ENCODE measurements at regions not wholly inside any gene's neighbourhood (a gene's known extent, or its start where the extent isn't known, plus 50 kb on each side); places are given as distances from the start of the nearest gene placed in this dataset.
"Not testable (repeated sequence)": the region's sequence is repeated elsewhere in the genome, so short reads cannot be mapped to it uniquely, and the experiment has no call there.

DNA sequence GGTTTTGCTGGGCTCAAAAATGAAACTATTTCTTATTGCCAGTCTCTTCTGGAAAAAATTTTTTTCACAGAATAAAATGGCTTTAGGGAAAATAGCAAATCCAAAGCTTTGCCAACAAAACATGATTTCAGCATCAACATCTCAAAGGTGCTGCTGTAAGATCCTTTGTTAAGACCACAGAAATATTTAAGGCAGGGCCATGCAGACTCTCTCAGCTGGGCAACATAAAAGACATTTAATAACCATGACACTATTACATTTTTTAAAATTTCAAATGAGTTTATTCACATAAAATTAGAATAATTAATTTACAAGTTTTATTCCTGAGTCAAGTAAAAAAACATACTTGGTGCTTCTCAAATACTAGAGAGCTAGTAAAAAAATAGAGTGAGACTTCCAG is 527.1 kb upstream of the DPPA4 start:
- H3K27ac ChIP-seq: no peak overlapping the region
- FAIRE-seq: no peak

DNA sequence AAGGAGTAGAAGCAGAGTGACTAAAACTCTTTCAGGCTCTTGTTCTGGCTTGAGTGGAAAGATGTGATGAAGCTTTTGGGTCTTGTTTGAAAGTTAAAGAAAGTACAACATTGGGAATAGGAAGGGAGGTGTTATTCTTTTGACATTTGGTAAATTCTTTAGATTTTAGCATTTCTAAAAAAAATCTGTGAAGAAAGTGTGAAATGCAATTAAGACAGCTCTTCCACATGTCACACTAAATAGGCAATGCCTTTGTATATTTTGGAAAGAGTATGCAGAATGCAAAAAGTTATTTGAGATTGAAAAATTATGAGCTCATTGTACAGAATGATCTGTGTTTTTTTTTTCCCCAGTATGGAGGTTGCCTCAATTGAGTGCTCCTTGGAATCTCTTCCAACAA is 532.2 kb upstream of the DPPA4 start:
- Histone ChIP-seq H3K36me3 (no peaks in the 10 kb centered on the region), H3K4me1 (no peaks in the 10 kb centered on the region), H3K27ac (no peak overlapping the region), H3K4me3 (no peak overlapping the region), H3K27me3 (no peaks in the 10 kb centered on the region), H3K9me3 (no peaks in the 10 kb centered on the region)
- DNase-seq (no peak), FAIRE-seq (no peak), ATAC-seq (no peak)
- TF ChIP-seq, protein P1, sequence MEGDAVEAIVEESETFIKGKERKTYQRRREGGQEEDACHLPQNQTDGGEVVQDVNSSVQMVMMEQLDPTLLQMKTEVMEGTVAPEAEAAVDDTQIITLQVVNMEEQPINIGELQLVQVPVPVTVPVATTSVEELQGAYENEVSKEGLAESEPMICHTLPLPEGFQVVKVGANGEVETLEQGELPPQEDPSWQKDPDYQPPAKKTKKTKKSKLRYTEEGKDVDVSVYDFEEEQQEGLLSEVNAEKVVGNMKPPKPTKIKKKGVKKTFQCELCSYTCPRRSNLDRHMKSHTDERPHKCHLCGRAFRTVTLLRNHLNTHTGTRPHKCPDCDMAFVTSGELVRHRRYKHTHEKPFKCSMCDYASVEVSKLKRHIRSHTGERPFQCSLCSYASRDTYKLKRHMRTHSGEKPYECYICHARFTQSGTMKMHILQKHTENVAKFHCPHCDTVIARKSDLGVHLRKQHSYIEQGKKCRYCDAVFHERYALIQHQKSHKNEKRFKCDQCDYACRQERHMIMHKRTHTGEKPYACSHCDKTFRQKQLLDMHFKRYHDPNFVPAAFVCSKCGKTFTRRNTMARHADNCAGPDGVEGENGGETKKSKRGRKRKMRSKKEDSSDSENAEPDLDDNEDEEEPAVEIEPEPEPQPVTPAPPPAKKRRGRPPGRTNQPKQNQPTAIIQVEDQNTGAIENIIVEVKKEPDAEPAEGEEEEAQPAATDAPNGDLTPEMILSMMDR (IDR thresholded peaks at IDR 0.05): no peak
- intact Hi-C loops (cut with DNase I): no loop called here

More for the DNA sequence above, 527.1 kb upstream of the DPPA4 start:
- ATAC-seq (no peak), DNase-seq (no peak)
- no peaks in the 10 kb centered on the region for H3K4me1 ChIP-seq
- no peaks in the 10 kb centered on the region for H3K36me3 ChIP-seq
- TF ChIP-seq, protein P1 (IDR thresholded peaks at IDR 0.05): no peak
- no peaks in the 10 kb centered on the region for H3K9me3 ChIP-seq
- no peaks in the 10 kb centered on the region for H3K27me3 ChIP-seq
- intact Hi-C loops (cut with DNase I): no loop called here
- no peak overlapping the region for H3K4me3 ChIP-seq

DNA sequence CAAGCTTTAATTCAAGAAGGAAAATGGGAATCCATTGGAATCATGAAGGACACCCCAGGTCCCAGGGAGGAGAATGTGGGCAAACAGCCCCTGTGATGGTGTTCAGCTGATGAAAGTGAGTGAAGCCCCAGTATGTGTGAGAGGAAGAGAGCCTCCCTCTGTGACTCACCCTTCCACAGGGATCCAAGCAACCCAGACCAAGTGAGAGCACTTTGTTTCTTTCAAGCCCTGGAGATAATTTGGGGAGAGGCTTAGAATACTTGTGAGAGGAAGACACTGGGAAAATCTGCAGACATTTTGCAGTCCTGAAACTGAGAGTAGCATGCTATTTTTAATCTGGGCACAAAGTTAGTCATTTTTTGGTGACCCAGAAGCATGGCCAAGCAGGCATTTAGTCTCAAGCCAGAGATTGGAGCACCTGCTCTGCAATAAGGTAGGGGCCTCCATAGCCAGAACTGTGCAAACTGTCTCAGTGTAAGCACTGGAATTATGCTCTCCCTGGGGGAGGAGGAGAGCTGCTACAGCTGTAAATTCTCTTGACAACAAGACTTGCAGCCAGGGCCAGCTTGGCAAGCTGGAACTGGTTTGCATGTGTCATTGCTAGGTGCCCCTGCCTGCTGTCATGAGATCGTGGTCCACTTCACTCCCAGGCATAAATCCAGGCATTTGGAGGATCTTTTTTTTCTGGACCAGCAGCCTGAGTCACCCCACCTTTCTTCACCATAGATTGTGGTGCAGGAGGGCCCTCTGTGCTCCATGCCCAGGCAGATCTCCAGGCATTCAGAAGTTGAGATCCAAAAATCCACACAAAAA is 537.8 kb upstream of the DPPA4 start:
- TF ChIP-seq, protein P1 (IDR thresholded peaks at IDR 0.05): no peak
- 36 to 51% methylated on average over 1 of the region's 1 CpG for WGBS, 2 donors
- FAIRE-seq: no peak
- Histone ChIP-seq H3K27ac (no peak overlapping the region), H3K9me3 (no peaks in the 10 kb centered on the region), H3K36me3 (no peaks in the 10 kb centered on the region), H3K4me1 (no peaks in the 10 kb centered on the region), H3K27me3 (no peaks in the 10 kb centered on the region), H3K4me3 (no peak overlapping the region)
- intact Hi-C loops (cut with DNase I): no loop called here
- DNase-seq: no peak
- ATAC-seq: no peak

DNA sequence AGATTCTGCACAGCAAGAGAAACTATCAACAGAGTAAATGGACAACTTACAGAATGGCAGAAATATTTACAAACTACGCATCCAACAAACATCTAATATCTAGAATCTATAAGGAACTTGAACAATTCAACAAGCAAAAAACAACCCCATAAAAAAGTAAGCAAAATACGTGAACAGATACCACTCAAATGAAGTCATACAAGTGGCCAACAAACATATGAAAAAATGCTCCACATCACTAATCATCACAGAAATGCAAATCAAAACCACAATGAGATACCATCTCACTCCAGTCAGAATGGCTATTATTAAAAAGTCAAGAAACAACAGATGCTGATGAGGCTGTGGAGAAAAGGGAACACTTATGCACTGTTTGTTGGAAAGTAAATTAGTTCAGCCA is 540.3 kb upstream of the DPPA4 start:
- 61 to 67% methylated on average over 2 of the region's 2 CpGs for WGBS, 2 donors
- H3K27ac ChIP-seq; FAIRE-seq; DNase-seq; H3K9me3 ChIP-seq; H3K27me3 ChIP-seq; H3K36me3 ChIP-seq; intact Hi-C loops (cut with DNase I); H3K4me1 ChIP-seq; ATAC-seq; H3K4me3 ChIP-seq: not testable (repeated sequence)

DNA sequence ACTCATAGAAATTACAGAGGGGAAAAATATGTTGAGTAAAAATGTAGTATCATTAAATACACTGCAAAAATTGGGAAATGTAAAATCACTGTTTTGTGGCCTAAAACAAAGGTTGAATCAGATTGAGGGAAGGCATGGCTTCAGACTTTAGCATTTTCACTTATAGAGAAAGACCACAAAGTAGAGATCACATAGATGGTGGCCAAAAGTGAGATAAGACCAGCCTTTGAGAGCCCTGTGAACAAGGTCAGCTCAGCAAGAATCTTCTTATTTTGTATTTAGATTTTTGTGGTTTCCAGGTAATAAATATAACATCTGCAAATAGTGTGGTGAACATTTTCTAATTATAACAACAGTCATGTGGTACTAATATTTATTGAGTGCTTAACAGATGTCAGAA is 544.8 kb upstream of the DPPA4 start:
- DNase-seq: no peak

More for the DNA sequence above, 544.8 kb upstream of the DPPA4 start:
- Histone ChIP-seq H3K9me3 (no peaks in the 10 kb centered on the region), H3K4me3 (no peak overlapping the region), H3K36me3 (no peaks in the 10 kb centered on the region), H3K4me1 (no peaks in the 10 kb centered on the region), H3K27ac (no peak overlapping the region), H3K27me3 (no peaks in the 10 kb centered on the region)
- intact Hi-C loops (cut with DNase I): no loop called here
- FAIRE-seq (no peak), ATAC-seq (no peak)
- TF ChIP-seq, protein P1 (IDR thresholded peaks at IDR 0.05): no peak

Measured in pancreas (tissue), 10 donors.